ENCODE measurements at regions not wholly inside any gene's neighbourhood (a gene's known extent, or its start where the extent isn't known, plus 50 kb on each side); places are given as distances from the start of the nearest gene placed in this dataset.

- ChIA-PET POLR2A (no interaction called here), CTCF (interaction anchor here (0.6 to 1.1 kb wide), 10 partner anchors 9 to 1820 kb away, joined by 3 to 9 read pairs (median 6); no protein-coding TSS in a partner anchor)
- H3K36me3 Mint-ChIP-seq: no peaks in the 10 kb centered on the region
- no peaks in the 10 kb centered on the region for H3K9me3 ChIP-seq
- no peaks in the 10 kb centered on the region for H3K36me3 ChIP-seq (ENCODE audit: control insufficient read depth in 2 of 2, extremely low read depth in 1 of 2, insufficient read depth in 1 of 2, low read length in 1 of 2)
- H3K27ac Mint-ChIP-seq: no peak overlapping the region
- H3K4me3 Mint-ChIP-seq: peak overlapping the region; percentile 70 to 79 (median 76)
- 23% methylated on average over 4 of the region's 14 CpGs for WGBS (ENCODE audit: insufficient coverage)
- H3K9me3 Mint-ChIP-seq: no peaks in the 10 kb centered on the region
- H3K27ac ChIP-seq (ENCODE audit: low read length): no peak overlapping the region
- H3K27me3 ChIP-seq (replicated peaks in 1 of 2; ENCODE audit: control insufficient read depth in 2 of 2, extremely low read depth in 1 of 2, insufficient read depth in 2 of 2, low read length in 1 of 2): peaks cover 0 to 38% of the 10 kb centered on the region in 2 experiments
- peaks cover 14 to 18% (median 16%) of the 10 kb centered on the region in 3 donors for H3K4me1 Mint-ChIP-seq
- ATAC-seq (replicated peaks in 1 of 4) (peak in 2 of 4 experiments; percentile 26 to 28), DNase-seq (no peak)
- peaks cover 47 to 55% of the 10 kb centered on the region in 2 donors for H3K27me3 Mint-ChIP-seq
- peak overlapping the region; percentile 41 to 76 for H3K4me3 ChIP-seq (ENCODE audit: control insufficient read depth in 1 of 2, extremely low read depth in 1 of 2, low read length in 1 of 2)
- H3K4me1 ChIP-seq (ENCODE audit: control insufficient read depth in 1 of 2, extremely low read depth in 1 of 2, insufficient read depth in 2 of 2, low read length in 2 of 2): peaks cover 0 to 10% of the 10 kb centered on the region in 2 experiments
Observed at GRCh38 chr11:32332990-32333319, 102.4 kb downstream of the WT1 start.

GRCh38 chr11:32333320-32333991 lies 101.9 kb downstream of the WT1 start:
- DNase-seq (peak in 12 of 35 experiments; percentile 2 to 31 (median 8)), ATAC-seq (replicated peaks in 1 of 4) (peak; percentile 44 to 69 (median 50))
- peaks cover 47 to 55% of the 10 kb centered on the region in 2 donors for H3K27me3 Mint-ChIP-seq
- Histone ChIP-seq H3K4me1 (ENCODE audit: control insufficient read depth in 1 of 2, extremely low read depth in 1 of 2, insufficient read depth in 2 of 2, low read length in 2 of 2) (peaks cover 0 to 10% of the 10 kb centered on the region in 2 experiments), H3K36me3 (ENCODE audit: control insufficient read depth in 2 of 2, extremely low read depth in 1 of 2, insufficient read depth in 1 of 2, low read length in 1 of 2) (no peaks in the 10 kb centered on the region), H3K27ac (ENCODE audit: low read length) (no peak overlapping the region), H3K27me3 (replicated peaks in 1 of 2; ENCODE audit: control insufficient read depth in 2 of 2, extremely low read depth in 1 of 2, insufficient read depth in 2 of 2, low read length in 1 of 2) (peaks cover 0 to 41% of the 10 kb centered on the region in 2 experiments), H3K4me3 (ENCODE audit: control insufficient read depth in 1 of 2, extremely low read depth in 1 of 2, low read length in 1 of 2) (peak overlapping the region; percentile 41 to 76), H3K9me3 (no peaks in the 10 kb centered on the region)
- H3K4me3 Mint-ChIP-seq: peak overlapping the region; percentile 70 to 79 (median 76)
- 5% methylated on average over 57 of the region's 57 CpGs for WGBS (ENCODE audit: insufficient coverage)
- ChIA-PET CTCF (interaction anchor here (0.6 to 1.1 kb wide), 12 partner anchors 10 to 1820 kb away, joined by 3 to 9 read pairs (median 4); no protein-coding TSS in a partner anchor), POLR2A (interaction anchor here in 1 of 2 donors (0.5 kb wide), 1 partner anchor 10 kb away, joined by 5 read pairs; no protein-coding TSS in a partner anchor)
- no peaks in the 10 kb centered on the region for H3K9me3 Mint-ChIP-seq
- no peak overlapping the region for H3K27ac Mint-ChIP-seq
- no peaks in the 10 kb centered on the region for H3K36me3 Mint-ChIP-seq
- peaks cover 14 to 18% (median 16%) of the 10 kb centered on the region in 3 donors for H3K4me1 Mint-ChIP-seq

GRCh38 chr11:32334822-32335221 lies 100.5 kb downstream of the WT1 start:
- peaks cover 0 to 41% of the 10 kb centered on the region in 2 experiments for H3K27me3 ChIP-seq (replicated peaks in 1 of 2; ENCODE audit: control insufficient read depth in 2 of 2, extremely low read depth in 1 of 2, insufficient read depth in 2 of 2, low read length in 1 of 2)
- peaks cover 14 to 18% (median 16%) of the 10 kb centered on the region in 3 donors for H3K4me1 Mint-ChIP-seq
- H3K4me1 ChIP-seq (ENCODE audit: control insufficient read depth in 1 of 2, extremely low read depth in 1 of 2, insufficient read depth in 2 of 2, low read length in 2 of 2): peaks cover 0 to 10% of the 10 kb centered on the region in 2 experiments
- DNase-seq: peak in 1 of 35 experiments; percentile 5
- peak overlapping the region in 1 of 3 donors; percentile 13 for H3K4me3 Mint-ChIP-seq
- no peaks in the 10 kb centered on the region for H3K36me3 Mint-ChIP-seq
- ChIA-PET CTCF (interaction anchor here in 1 of 2 donors (1.0 to 1.2 kb wide), 2 partner anchors 11 to 41 kb away, joined by 3 read pairs; no protein-coding TSS in a partner anchor), POLR2A (no interaction called here)
- 93% methylated on average over 8 of the region's 8 CpGs for WGBS (ENCODE audit: insufficient coverage)
- no peaks in the 10 kb centered on the region for H3K36me3 ChIP-seq (ENCODE audit: control insufficient read depth in 2 of 2, extremely low read depth in 1 of 2, insufficient read depth in 1 of 2, low read length in 1 of 2)
- ATAC-seq (replicated peaks in 1 of 4): no peak
- H3K4me3 ChIP-seq (ENCODE audit: control insufficient read depth in 1 of 2, extremely low read depth in 1 of 2, low read length in 1 of 2): no peak overlapping the region
- peaks cover 42 to 52% of the 10 kb centered on the region in 2 donors for H3K27me3 Mint-ChIP-seq
- no peak overlapping the region for H3K27ac ChIP-seq (ENCODE audit: low read length)
- no peak overlapping the region for H3K27ac Mint-ChIP-seq
- H3K9me3 ChIP-seq: no peaks in the 10 kb centered on the region
- H3K9me3 Mint-ChIP-seq: no peaks in the 10 kb centered on the region

Data from T-cell (primary cell).